B cell (primary cell): ENCODE measurements at regions not wholly inside any gene's neighbourhood (a gene's known extent, or its start where the extent isn't known, plus 50 kb on each side); places are given as distances from the start of the nearest gene placed in this dataset.

Source experiments
- ATAC-seq: fragments of 200-7000 bp; cut with Tn5 transposase; one replicate; pipeline ENCODE4 v1.10.0; 2021; ENCODE audit warnings: low read depth, mild to moderate bottlenecking, moderate number of reproducible peaks, moderate library complexity
- CTCF ChIA-PET: fragments of 350-600 bp; sonication (Branson Sonifier 250); formaldehyde crosslinking; loops from one replicate; lab custom pipeline; 2021; ENCODE audit warnings: antibody characterized with exemption, inconsistent platforms; lab: Charles Lee
- POLR2A ChIA-PET: fragments of 350-600 bp; sonication (Branson Sonifier 250); formaldehyde crosslinking; loops from one replicate; lab custom pipeline; 2021; ENCODE audit warnings: antibody characterized with exemption; lab: Charles Lee
- DNase-seq: peaks from one replicate; pipeline ENCODE4 v3.0.0; 2013
- H2AFZ ChIP-seq: 2 replicates; pipeline ENCODE4 v1.6.1; 2012; ENCODE audit warnings: mild to moderate bottlenecking, low read depth, low read length; ENCODE audit not compliant: insufficient read depth, poor library complexity, severe bottlenecking
- H3K27ac ChIP-seq, 2 donors: 1 replicate in 1 of 2; 2 replicates in 1 of 2; pipeline ENCODE4 v1.5.1; 2012 to 2013; ENCODE audit warnings: low read length in 2 of 2, mild to moderate bottlenecking in 2 of 2, moderate library complexity in 1 of 2
- H3K27me3 ChIP-seq, 4 experiments: fragments of 200-600 bp in 1 of 4; sonication (generic) in 1 of 4; replicated peaks in 1 of 4; 1 replicate in 2 of 4; 2 replicates in 2 of 4; pipeline versions ENCODE4 v1.6.1 to v1.7.0; 2013 to 2016; ENCODE audit warnings: low read length in 3 of 4, mild to moderate bottlenecking in 2 of 4, mixed read lengths in 1 of 4, moderate library complexity in 1 of 4; ENCODE audit not compliant: insufficient read depth in 4 of 4, control insufficient read depth in 3 of 4; ENCODE audit errors: control extremely low read depth in 1 of 4
- H3K36me3 ChIP-seq, 2 experiments: replicated peaks in 1 of 2; 1 replicate in 1 of 2; 2 replicates in 1 of 2; pipeline versions ENCODE4 v1.6.1 to v1.7.1; 2013; ENCODE audit warnings: low read length in 1 of 2; ENCODE audit not compliant: insufficient read depth in 2 of 2, control insufficient read depth in 1 of 2; ENCODE audit errors: control extremely low read depth in 1 of 2, extremely low read depth in 1 of 2
- H3K4me1 ChIP-seq, 2 donors: fragments of 200-600 bp in 1 of 2; sonication (generic) in 1 of 2; 1 replicate in 1 of 2; 2 replicates in 1 of 2; pipeline versions ENCODE4 v1.5.1 to v1.6.1; 2013 to 2017; ENCODE audit warnings: low read length in 2 of 2; ENCODE audit not compliant: control insufficient read depth in 2 of 2, insufficient read depth in 2 of 2
- H3K4me2 ChIP-seq: replicated peaks from 2 replicates; pipeline ENCODE3; 2012; ENCODE audit warnings: mild to moderate bottlenecking, low read depth, low read length; ENCODE audit not compliant: poor library complexity, severe bottlenecking
- H3K4me3 ChIP-seq, 5 experiments: fragments of 200-600 bp in 1 of 5; sonication (generic) in 1 of 5; 1 replicate in 3 of 5; 2 replicates in 2 of 5; pipeline versions ENCODE4 v1.5.1 to v1.7.0; 2011 to 2016; ENCODE audit warnings: low read length in 4 of 5, mild to moderate bottlenecking in 4 of 5, low read depth in 2 of 5, control low read depth in 1 of 5, moderate library complexity in 1 of 5; ENCODE audit not compliant: insufficient read depth in 1 of 5; ENCODE audit errors: control extremely low read depth in 1 of 5, extremely low read depth in 1 of 5
- H3K79me2 ChIP-seq: fragments of 200-600 bp; sonication (generic); one replicate; pipeline ENCODE4 v1.6.0; 2016; ENCODE audit warnings: low read length; ENCODE audit not compliant: control insufficient read depth, insufficient read depth
- H3K9ac ChIP-seq: fragments of 200-600 bp; sonication (generic); 2 replicates; pipeline ENCODE4 v1.6.1; 2017; ENCODE audit warnings: mild to moderate bottlenecking, low read length, moderate library complexity
- H3K9me3 ChIP-seq, 3 donors: one replicate each; pipeline versions ENCODE4 v1.6.1 to v1.7.1; 2013; ENCODE audit warnings: low read length in 2 of 3; ENCODE audit not compliant: control insufficient read depth in 2 of 3, insufficient read depth in 1 of 3; ENCODE audit errors: control extremely low read depth in 1 of 3
- H4K20me1 ChIP-seq: 2 replicates; pipeline ENCODE4 v1.6.0; 2012; ENCODE audit warnings: mild to moderate bottlenecking, low read length; ENCODE audit not compliant: insufficient read depth, control insufficient read depth, poor library complexity, severe bottlenecking
- H3K27ac Mint-ChIP-seq: one replicate; pipeline ENCODE4 v1.8.0; 2021; ENCODE audit warnings: mixed read lengths
- H3K27me3 Mint-ChIP-seq: one replicate; pipeline ENCODE4 v1.8.0; 2021; ENCODE audit warnings: mixed read lengths
- H3K4me1 Mint-ChIP-seq: one replicate; pipeline ENCODE4 v1.8.0; 2021; ENCODE audit warnings: mixed read lengths
- H3K4me3 Mint-ChIP-seq: one replicate; pipeline ENCODE4 v1.8.0; 2021; ENCODE audit warnings: mixed read lengths
- H3K9me3 Mint-ChIP-seq: one replicate; pipeline ENCODE4 v1.8.0; 2022; ENCODE audit warnings: mixed read lengths; ENCODE audit not compliant: insufficient read depth
- EZH2 ChIP-seq: IDR thresholded peaks from 2 replicates; pipeline ENCODE4 v1.6.1; 2012; ENCODE audit warnings: borderline replicate concordance, low read depth, mild to moderate bottlenecking, moderate library complexity, low read length; ENCODE audit not compliant: insufficient read depth, poor library complexity, severe bottlenecking
- WGBS: methylation state at CpG from one replicate; pipeline ENCODE4 v1.1.5; 2013; ENCODE audit warnings: missing lambda C conversion rate; ENCODE audit not compliant: insufficient coverage; 5-methylcytosine and 5-hydroxymethylcytosine counted together
- intact Hi-C: fragments of 100-400 bp; cut with micrococcal nuclease; formaldehyde crosslinking; loops from one replicate; pipeline ENCODE4 v1.10.0; 2022
- TF ChIP-seq, protein P1 (sequence below): fragments of 200-600 bp; IDR thresholded peaks from one replicate; pipeline ENCODE4 v1.8.0; 2022; ENCODE audit warnings: antibody characterized with exemption, mild to moderate bottlenecking

DNA sequence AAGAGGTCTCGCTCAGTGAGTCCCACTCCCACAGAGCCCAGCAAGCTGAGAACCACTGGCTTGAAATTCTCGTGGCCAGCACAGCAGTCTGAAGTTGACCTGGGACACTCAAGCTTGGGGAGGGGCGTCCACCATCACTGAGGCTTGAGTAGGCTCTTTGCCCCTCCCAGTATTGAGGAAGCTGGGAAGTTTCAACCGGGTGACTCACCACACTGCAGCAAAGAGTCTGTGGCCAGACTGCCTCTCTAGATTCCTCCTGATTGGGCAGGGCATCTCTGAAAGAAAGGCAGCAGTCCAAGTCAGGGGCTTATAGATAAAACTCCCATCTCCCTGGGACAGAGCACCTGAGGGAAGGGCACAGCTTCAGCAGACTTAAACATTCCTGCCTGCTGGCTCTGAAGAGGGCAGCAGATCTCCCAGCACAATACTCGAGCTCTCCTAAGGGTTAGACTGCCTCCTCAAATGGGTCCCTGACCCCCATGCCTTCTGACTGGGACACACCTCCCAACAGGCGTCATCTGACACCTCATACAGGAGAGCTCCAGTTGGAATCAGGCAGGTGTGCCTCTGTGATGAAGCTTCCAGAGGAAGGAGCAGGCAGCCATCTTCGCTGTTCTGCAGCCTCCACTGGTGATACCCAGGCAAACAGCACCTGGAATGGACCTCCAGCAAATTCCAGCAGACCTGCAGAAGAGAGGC, 970.9 kb upstream of the LRRN3 start:
- H3K4me1 ChIP-seq, result no peaks in the 10 kb centered on the region
- no peak overlapping the region for H3K27ac Mint-ChIP-seq
- H2AFZ ChIP-seq, result no peak overlapping the region
- peaks cover 11% of the 10 kb centered on the region for H3K9me3 Mint-ChIP-seq
- H3K9me3 ChIP-seq, result peaks cover 0 to 6% (median 0%) of the 10 kb centered on the region in 3 donors
- DNase-seq, result no peak
- ChIA-PET CTCF (no interaction called here), POLR2A (no interaction called here)
- TF ChIP-seq, protein P1, sequence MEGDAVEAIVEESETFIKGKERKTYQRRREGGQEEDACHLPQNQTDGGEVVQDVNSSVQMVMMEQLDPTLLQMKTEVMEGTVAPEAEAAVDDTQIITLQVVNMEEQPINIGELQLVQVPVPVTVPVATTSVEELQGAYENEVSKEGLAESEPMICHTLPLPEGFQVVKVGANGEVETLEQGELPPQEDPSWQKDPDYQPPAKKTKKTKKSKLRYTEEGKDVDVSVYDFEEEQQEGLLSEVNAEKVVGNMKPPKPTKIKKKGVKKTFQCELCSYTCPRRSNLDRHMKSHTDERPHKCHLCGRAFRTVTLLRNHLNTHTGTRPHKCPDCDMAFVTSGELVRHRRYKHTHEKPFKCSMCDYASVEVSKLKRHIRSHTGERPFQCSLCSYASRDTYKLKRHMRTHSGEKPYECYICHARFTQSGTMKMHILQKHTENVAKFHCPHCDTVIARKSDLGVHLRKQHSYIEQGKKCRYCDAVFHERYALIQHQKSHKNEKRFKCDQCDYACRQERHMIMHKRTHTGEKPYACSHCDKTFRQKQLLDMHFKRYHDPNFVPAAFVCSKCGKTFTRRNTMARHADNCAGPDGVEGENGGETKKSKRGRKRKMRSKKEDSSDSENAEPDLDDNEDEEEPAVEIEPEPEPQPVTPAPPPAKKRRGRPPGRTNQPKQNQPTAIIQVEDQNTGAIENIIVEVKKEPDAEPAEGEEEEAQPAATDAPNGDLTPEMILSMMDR, result no peak
- no peak for TF ChIP-seq EZH2
- no peak overlapping the region for H3K27ac ChIP-seq
- no peak overlapping the region for H3K4me2 ChIP-seq
- no peak for ATAC-seq
- H3K9ac ChIP-seq, result no peak overlapping the region
- H3K27me3 ChIP-seq, result no peaks in the 10 kb centered on the region
- intact Hi-C loops, result no loop called here
- H3K36me3 ChIP-seq, result no peaks in the 10 kb centered on the region
- H3K79me2 ChIP-seq, result no peaks in the 10 kb centered on the region
- H3K27me3 Mint-ChIP-seq, result no peaks in the 10 kb centered on the region
- 84% methylated on average over 6 of the region's 7 CpGs for WGBS
- no peaks in the 10 kb centered on the region for H4K20me1 ChIP-seq
- no peak overlapping the region for H3K4me3 ChIP-seq
- H3K4me3 Mint-ChIP-seq, result no peak overlapping the region
- H3K4me1 Mint-ChIP-seq, result no peaks in the 10 kb centered on the region

DNA sequence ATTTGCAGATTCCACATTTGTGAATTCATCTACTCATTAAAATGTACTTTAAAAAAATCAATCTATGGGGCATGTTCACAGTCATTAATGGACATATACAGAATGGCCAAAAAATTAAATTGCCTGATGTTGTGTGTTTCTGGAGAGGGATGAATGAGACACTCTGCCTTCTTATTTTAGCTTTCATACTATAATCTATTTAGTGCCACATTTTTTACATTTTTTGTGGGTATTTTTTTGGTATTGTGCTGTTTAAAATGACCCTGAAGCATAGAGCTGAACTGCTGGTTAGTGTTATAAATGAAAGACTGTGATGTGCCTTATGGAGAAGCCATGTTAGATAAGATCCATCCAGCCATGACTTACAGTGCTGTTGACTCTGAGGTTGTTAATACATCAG, 961.8 kb upstream of the LRRN3 start:
- H3K79me2 ChIP-seq, result no peaks in the 10 kb centered on the region

More for the DNA sequence above, 961.8 kb upstream of the LRRN3 start:
- CTCF ChIA-PET, result no interaction called here
- Mint-ChIP-seq H3K9me3 (peaks cover 11% of the 10 kb centered on the region), H3K27me3 (no peaks in the 10 kb centered on the region), H3K4me3 (no peak overlapping the region), H3K4me1 (no peaks in the 10 kb centered on the region), H3K27ac (no peak overlapping the region)
- no peak overlapping the region for H3K9ac ChIP-seq
- no peak overlapping the region for H3K27ac ChIP-seq
- H2AFZ ChIP-seq, result no peak overlapping the region
- DNase-seq (no peak), ATAC-seq (no peak)
- no peak overlapping the region for H3K4me2 ChIP-seq
- no peaks in the 10 kb centered on the region for H3K36me3 ChIP-seq
- H3K4me1 ChIP-seq, result no peaks in the 10 kb centered on the region
- TF ChIP-seq, protein P1, result no peak
- TF ChIP-seq EZH2, result no peak
- H3K4me3 ChIP-seq, result no peak overlapping the region
- intact Hi-C loops, result no loop called here
- H3K9me3 ChIP-seq, result no peaks in the 10 kb centered on the region
- POLR2A ChIA-PET, result no interaction called here
- no peaks in the 10 kb centered on the region for H3K27me3 ChIP-seq
- H4K20me1 ChIP-seq, result no peaks in the 10 kb centered on the region
